K562 (cell line): ENCODE measurements at regions not wholly inside any gene's neighbourhood (a gene's known extent, or its start where the extent isn't known, plus 50 kb on each side); places are given as distances from the start of the nearest gene placed in this dataset.

ENCODE experiments used
- CHD4 ChIP-seq: fragments of 200-600 bp; sonication (generic); IDR thresholded peaks from 3 replicates; pipeline ENCODE4 v1.6.1; 2012; ENCODE audit warnings: low read depth, mild to moderate bottlenecking, mixed read lengths, low read length, inconsistent platforms; ENCODE audit not compliant: insufficient read depth, insufficient replicate concordance, poor library complexity, severe bottlenecking
- CREB3 ChIP-seq: fragments of 450-650 bp; conservative IDR thresholded peaks from 2 replicates; pipeline ENCODE4 v1.6.1; 2016; ENCODE audit warnings: missing genetic modification characterization, low read depth, mild to moderate bottlenecking, missing compliant biosample characterization, moderate library complexity
- CSDE1 ChIP-seq, 2 experiments: fragments of 450-650 bp; IDR thresholded peaks; 2 replicates each; pipeline ENCODE4 v1.6.1; 2016; ENCODE audit warnings: mild to moderate bottlenecking in 1 of 2
- ELF4 ChIP-seq: fragments of 450-650 bp; formaldehyde crosslinking; IDR thresholded peaks from 2 replicates; pipeline ENCODE4 v1.4.0; 2022; ENCODE audit warnings: missing genetic modification characterization
- ETV1 ChIP-seq: fragments of 450-650 bp; conservative IDR thresholded peaks from 2 replicates; pipeline ENCODE4 v1.6.1; 2016; ENCODE audit warnings: missing genetic modification characterization, control low read depth, low read depth, missing compliant biosample characterization
- EZH2 ChIP-seq: IDR thresholded peaks from 2 replicates; pipeline ENCODE4 v1.6.1; 2012; ENCODE audit warnings: low read depth, mild to moderate bottlenecking, inconsistent platforms, low read length, borderline replicate concordance
- HINFP ChIP-seq: fragments of 450-650 bp; conservative IDR thresholded peaks from 2 replicates; pipeline ENCODE4 v1.6.1; 2016; ENCODE audit warnings: missing genetic modification characterization, low read depth, mild to moderate bottlenecking, control low read depth, missing compliant biosample characterization
- HNRNPLL ChIP-seq: fragments of 200-400 bp; formaldehyde crosslinking; IDR thresholded peaks from 2 replicates; pipeline ENCODE4 v1.6.1; 2017; ENCODE audit warnings: low read length, low read depth, mild to moderate bottlenecking; ENCODE audit not compliant: poor library complexity, severe bottlenecking
- SREBF2 ChIP-seq: sonication (generic); formaldehyde crosslinking; IDR thresholded peaks from 2 replicates; pipeline ENCODE4 v1.4.0; 2020; ENCODE audit warnings: mild to moderate bottlenecking, missing genetic modification reagents
- SRSF7 ChIP-seq: fragments of 200-400 bp; formaldehyde crosslinking; optimal IDR thresholded peaks from 2 replicates; pipeline ENCODE3; 2017; ENCODE audit warnings: mild to moderate bottlenecking, low read depth, low read length
- STAT5A ChIP-seq: IDR thresholded peaks from 2 replicates; pipeline ENCODE4 v1.6.1; 2012; ENCODE audit warnings: low read length, inconsistent platforms, borderline replicate concordance
- UBTF ChIP-seq, 2 experiments: IDR thresholded peaks; 2 replicates each; pipeline ENCODE4 v1.6.1; 2012; ENCODE audit warnings: improper control_type of control experiment in 2 of 2, low read depth in 2 of 2, low read length in 2 of 2, borderline replicate concordance in 1 of 2
- USF2 ChIP-seq: sonication (generic); formaldehyde crosslinking; IDR thresholded peaks from 2 replicates; pipeline ENCODE4 v1.5.0; 2020; ENCODE audit warnings: missing genetic modification reagents
- ZC3H4 ChIP-seq: sonication (generic); formaldehyde crosslinking; IDR thresholded peaks from 2 replicates; pipeline ENCODE4 v1.9.0; 2021; ENCODE audit warnings: missing genetic modification reagents, borderline replicate concordance
- ZNF175 ChIP-seq: fragments of 200-800 bp; sonication (Bioruptor generic); IDR thresholded peaks from 2 replicates; pipeline ENCODE4 v1.6.1; 2016; ENCODE audit warnings: low read depth, mild to moderate bottlenecking, missing genetic modification characterization, missing compliant biosample characterization
- ZNF384 ChIP-seq: IDR thresholded peaks from 2 replicates; pipeline ENCODE4 v1.6.1; 2012; ENCODE audit warnings: low read depth, low read length, improper control_type of control experiment
- ZNF41 ChIP-seq: fragments of 250-450 bp; sonication (Bioruptor Pico); conservative IDR thresholded peaks from 2 replicates; pipeline ENCODE4 v1.4.0; 2020; ENCODE audit warnings: mild to moderate bottlenecking
- ZNF77 ChIP-seq: fragments of 250-450 bp; sonication (Bioruptor Pico); IDR thresholded peaks from 2 replicates; pipeline ENCODE4 v1.5.0; 2020
- ZZZ3 ChIP-seq: fragments of 450-650 bp; IDR thresholded peaks from 2 replicates; pipeline ENCODE4 v1.6.1; 2016; ENCODE audit warnings: antibody characterized with exemption, mild to moderate bottlenecking, moderate library complexity
- TF ChIP-seq, protein P1 (sequence below): fragments of 200-800 bp; sonication (Bioruptor generic); IDR thresholded peaks from 2 replicates; pipeline ENCODE4 v1.6.1; 2017; ENCODE audit warnings: missing genetic modification characterization, missing compliant biosample characterization

DNA sequence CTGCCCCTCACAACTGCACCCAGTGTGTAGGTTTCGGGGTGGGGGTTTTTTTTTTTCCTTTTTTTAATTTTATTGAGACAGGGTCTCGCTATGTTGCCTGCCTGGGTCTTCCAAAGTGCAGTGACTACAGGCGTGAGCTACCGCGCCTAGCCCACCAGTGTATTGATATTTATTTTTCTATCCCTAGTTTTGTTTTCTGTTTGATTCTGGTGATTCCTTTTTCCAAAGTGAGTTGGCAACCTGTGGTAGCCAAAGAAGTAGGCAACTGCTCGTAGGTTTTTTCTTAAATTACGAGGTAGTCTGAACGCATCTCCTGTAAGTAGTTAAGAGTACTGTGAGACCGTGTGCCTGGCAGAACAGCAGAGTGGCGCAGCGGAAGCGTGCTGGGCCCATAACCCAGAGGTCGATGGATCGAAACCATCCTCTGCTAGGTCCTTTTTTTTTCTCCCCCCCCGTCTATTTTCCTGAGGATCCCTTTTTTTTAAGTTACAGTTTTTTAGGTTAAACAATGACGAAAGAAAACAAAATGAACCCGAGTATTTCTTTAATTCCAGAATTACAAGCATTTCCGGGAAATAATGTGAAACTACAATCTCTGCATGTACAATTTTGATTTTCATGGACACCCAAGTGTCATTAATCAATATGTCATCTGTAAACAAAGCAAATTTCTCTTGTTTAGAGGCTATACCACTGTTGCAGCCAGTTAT is 78.7 kb upstream of the BTN3A2 start (continued):
- peak; percentile 54 for TF ChIP-seq ZNF384
- TF ChIP-seq ZNF41 (CRISPR knock-in tag), result 0 out of 2 replicates have a peak, but pooled peaks have one; percentile 43
- no peak for TF ChIP-seq EZH2
- peak; percentile 11; the same call in 1 of the 2 replicates for TF ChIP-seq STAT5A
- TF ChIP-seq CSDE1 (IDR thresholded peaks at IDR 0.05), result peak in 1 of 2 experiments; percentile 84; a peak in 2 of 4 replicates
- TF ChIP-seq, protein P1, sequence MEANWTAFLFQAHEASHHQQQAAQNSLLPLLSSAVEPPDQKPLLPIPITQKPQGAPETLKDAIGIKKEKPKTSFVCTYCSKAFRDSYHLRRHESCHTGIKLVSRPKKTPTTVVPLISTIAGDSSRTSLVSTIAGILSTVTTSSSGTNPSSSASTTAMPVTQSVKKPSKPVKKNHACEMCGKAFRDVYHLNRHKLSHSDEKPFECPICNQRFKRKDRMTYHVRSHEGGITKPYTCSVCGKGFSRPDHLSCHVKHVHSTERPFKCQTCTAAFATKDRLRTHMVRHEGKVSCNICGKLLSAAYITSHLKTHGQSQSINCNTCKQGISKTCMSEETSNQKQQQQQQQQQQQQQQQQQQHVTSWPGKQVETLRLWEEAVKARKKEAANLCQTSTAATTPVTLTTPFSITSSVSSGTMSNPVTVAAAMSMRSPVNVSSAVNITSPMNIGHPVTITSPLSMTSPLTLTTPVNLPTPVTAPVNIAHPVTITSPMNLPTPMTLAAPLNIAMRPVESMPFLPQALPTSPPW (CRISPR knock-in tag), result peak; percentile 64
- no peak for TF ChIP-seq SREBF2
- no peak for TF ChIP-seq SRSF7
- TF ChIP-seq ZNF77 (CRISPR knock-in tag), result 0 out of 2 replicates have a peak, but pooled peaks have one; percentile 32
- no peak for TF ChIP-seq USF2 (CRISPR knock-in tag)
- peak; percentile 92 for TF ChIP-seq ETV1 (tag)
- no peak for TF ChIP-seq CREB3 (tag)
- TF ChIP-seq ZC3H4 (CRISPR knock-in tag), result 0 out of 2 replicates have a peak, but pooled peaks have one; percentile 45
- no peak for TF ChIP-seq UBTF (IDR thresholded peaks at IDR 0.05; ENCODE audit: borderline replicate concordance in 1 of 2, low read depth in 2 of 2, low read length in 2 of 2)
- TF ChIP-seq CHD4, result no peak
- TF ChIP-seq ZNF175 (CRISPR knock-in tag), result no peak
- TF ChIP-seq HNRNPLL, result no peak
- no peak for TF ChIP-seq ELF4 (CRISPR knock-in tag)
- TF ChIP-seq HINFP (tag), result no peak; the same call in 1 of the 2 replicates
- TF ChIP-seq ZZZ3, result no peak
